GM12878 (cell line): ENCODE measurements at regions not wholly inside any gene's neighbourhood (a gene's known extent, or its start where the extent isn't known, plus 50 kb on each side); places are given as distances from the start of the nearest gene placed in this dataset.

ENCODE experiments used
- ATAC-seq: fragments of 200-7000 bp; cut with Tn5 transposase; 3 replicates; pipeline ENCODE4 v1.9.1; 2020; ENCODE audit warnings: mild to moderate bottlenecking, moderate library complexity
- BruUV-seq: library from RNA; stranded (reverse); fragments of 400-500 nt; replicated peaks from 2 replicates; lab custom pipeline; 2021; lab: Mats Ljungman, UMichigan
- CTCF ChIA-PET: fragments of 300-600 bp; sonication (Branson Sonifier 250); formaldehyde crosslinking; extraction: SDS; loops from one replicate; lab custom pipeline; 2021; ENCODE audit warnings: inconsistent platforms; lab: Yijun Ruan, JAX
- POLR2A ChIA-PET: fragments of 350-600 bp; formaldehyde crosslinking; extraction: SDS; loops from one replicate; lab custom pipeline; 2021; ENCODE audit warnings: inconsistent platforms; lab: Charles Lee
- RAD21 ChIA-PET: fragments of 300-600 bp; sonication (Branson Sonifier 250); formaldehyde crosslinking; loops from one replicate; lab custom pipeline; 2023; ENCODE audit warnings: antibody characterized with exemption; ENCODE audit not compliant: unreplicated experiment; lab: Charles Lee
- SMC1A ChIA-PET: fragments of 300-600 bp; sonication (Branson Sonifier 250); formaldehyde crosslinking; loops from one replicate; lab custom pipeline; 2023; ENCODE audit not compliant: unreplicated experiment, uncharacterized antibody; lab: Charles Lee
- DNase-seq: peaks from one replicate; pipeline ENCODE4 v3.0.0-alpha.2; 2011; ENCODE audit warnings: low read depth, low spot score
- FAIRE-seq: peaks from 3 replicates; lab custom pipeline; 2011; peaks lifted over from hg19 to GRCh38; lab: Jason Lieb, UNC
- H2AFZ ChIP-seq: 2 replicates; pipeline ENCODE4 v1.6.0; 2011; ENCODE audit warnings: low read depth, low read length, control low read depth; ENCODE audit not compliant: control insufficient read depth
- H3K27ac ChIP-seq: 2 replicates; pipeline ENCODE4 v1.5.1; 2011; ENCODE audit warnings: control low read depth; ENCODE audit not compliant: control insufficient read depth, insufficient read depth
- H3K27me3 ChIP-seq, 2 experiments: replicated peaks in 1 of 2; 2 replicates each; pipeline versions ENCODE4 v1.6.0 to v1.6.1; 2011; ENCODE audit warnings: low read length in 1 of 2; ENCODE audit not compliant: control insufficient read depth in 2 of 2, insufficient read depth in 2 of 2
- H3K36me3 ChIP-seq, 2 experiments: 2 replicates each; pipeline ENCODE4 v1.5.1; 2011; ENCODE audit warnings: low read length in 1 of 2; ENCODE audit not compliant: control insufficient read depth in 2 of 2, insufficient read depth in 2 of 2
- H3K4me1 ChIP-seq: 2 replicates; pipeline ENCODE4 v1.6.1; 2011; ENCODE audit warnings: mild to moderate bottlenecking, low read length, moderate library complexity, mixed read lengths; ENCODE audit not compliant: control insufficient read depth, insufficient read depth
- H3K4me2 ChIP-seq: 2 replicates; pipeline ENCODE4 v1.6.0; 2011; ENCODE audit warnings: control low read depth; ENCODE audit not compliant: control insufficient read depth, insufficient read depth
- H3K4me3 ChIP-seq: fragments of 200-600 bp; sonication (generic); 2 replicates; pipeline ENCODE4 v1.5.1; 2016
- H3K79me2 ChIP-seq: 2 replicates; pipeline ENCODE4 v1.6.0; 2011; ENCODE audit warnings: low read length; ENCODE audit not compliant: control insufficient read depth, insufficient read depth
- H3K9ac ChIP-seq: 2 replicates; pipeline ENCODE4 v1.8.0; 2011; ENCODE audit warnings: low read length, control low read depth, mixed read lengths; ENCODE audit not compliant: control insufficient read depth, insufficient read depth
- H3K9me3 ChIP-seq: replicated peaks from 3 replicates; pipeline ENCODE4 v1.5.1; 2011; ENCODE audit warnings: mild to moderate bottlenecking, low read length; ENCODE audit not compliant: control insufficient read depth, insufficient read depth
- H4K20me1 ChIP-seq: 2 replicates; pipeline ENCODE4 v1.6.0; 2011; ENCODE audit not compliant: control insufficient read depth, insufficient read depth
- BACH1 ChIP-seq: fragments of 450-650 bp; IDR thresholded peaks from 2 replicates; pipeline ENCODE4 v1.6.1; 2017; ENCODE audit warnings: mild to moderate bottlenecking, borderline replicate concordance
- CBX3 ChIP-seq: fragments of 200-600 bp; sonication (generic); IDR thresholded peaks from 2 replicates; pipeline ENCODE4 v1.6.1; 2016; ENCODE audit warnings: low read depth, borderline replicate concordance
- E2F8 ChIP-seq: fragments of 450-650 bp; IDR thresholded peaks from 2 replicates; pipeline ENCODE4 v1.6.1; 2018; ENCODE audit warnings: mild to moderate bottlenecking, low read depth, moderate library complexity; ENCODE audit not compliant: partially characterized antibody
- HDGF ChIP-seq: fragments of 450-650 bp; IDR thresholded peaks from 2 replicates; pipeline ENCODE4 v1.6.1; 2016; ENCODE audit warnings: antibody characterized with exemption
- IKZF2 ChIP-seq, 2 experiments: fragments of 450-650 bp; IDR thresholded peaks; 2 replicates each; pipeline ENCODE4 v1.6.1; 2017; ENCODE audit warnings: mild to moderate bottlenecking in 2 of 2, moderate library complexity in 2 of 2
- SMAD1 ChIP-seq: fragments of 450-650 bp; IDR thresholded peaks from 2 replicates; pipeline ENCODE4 v1.6.1; 2018; ENCODE audit warnings: mild to moderate bottlenecking, low read depth; ENCODE audit not compliant: partially characterized antibody
- SMC3 ChIP-seq: IDR thresholded peaks from 2 replicates; pipeline ENCODE4 v1.6.1; 2011; ENCODE audit warnings: low read length, improper control_type of control experiment, borderline replicate concordance
- TARDBP ChIP-seq: IDR thresholded peaks from 2 replicates; pipeline ENCODE4 v1.6.1; 2016; ENCODE audit warnings: borderline replicate concordance
- TBL1XR1 ChIP-seq: IDR thresholded peaks from 2 replicates; pipeline ENCODE4 v1.6.1; 2012; ENCODE audit warnings: low read depth, low read length, improper control_type of control experiment
- TCF7 ChIP-seq: IDR thresholded peaks from 2 replicates; pipeline ENCODE4 v1.6.1; 2014; ENCODE audit warnings: antibody characterized with exemption, borderline replicate concordance
- YBX1 ChIP-seq: fragments of 450-650 bp; IDR thresholded peaks from 2 replicates; pipeline ENCODE4 v1.6.1; 2016; ENCODE audit warnings: antibody characterized with exemption
- YY1 ChIP-seq: IDR thresholded peaks from 2 replicates; pipeline ENCODE4 v1.6.1; 2011; ENCODE audit warnings: low read depth, mild to moderate bottlenecking, low read length
- ZBTB33 ChIP-seq: fragments of 450-650 bp; IDR thresholded peaks from 2 replicates; pipeline ENCODE4 v1.6.1; 2017; ENCODE audit warnings: mild to moderate bottlenecking
- ZBTB40 ChIP-seq: fragments of 450-650 bp; IDR thresholded peaks from 2 replicates; pipeline ENCODE4 v1.6.1; 2016; ENCODE audit warnings: mild to moderate bottlenecking, moderate library complexity, borderline replicate concordance
- ZNF207 ChIP-seq: fragments of 450-650 bp; IDR thresholded peaks from 2 replicates; pipeline ENCODE4 v1.6.1; 2014; ENCODE audit warnings: antibody characterized with exemption, mild to moderate bottlenecking, borderline replicate concordance
- ZSCAN29 ChIP-seq: fragments of 450-650 bp; IDR thresholded peaks from 2 replicates; pipeline ENCODE4 v1.6.1; 2017; ENCODE audit warnings: mild to moderate bottlenecking, moderate library complexity
- ZZZ3 ChIP-seq: IDR thresholded peaks from 2 replicates; pipeline ENCODE4 v1.6.1; 2011; ENCODE audit warnings: low read depth; ENCODE audit not compliant: control insufficient read depth, insufficient read length
- WGBS: methylation state at CpG from one replicate; pipeline ENCODE4 v1.1.6; 2016; ENCODE audit warnings: low lambda C conversion rate; ENCODE audit not compliant: insufficient replicate concordance, insufficient coverage; ENCODE audit errors: missing lambda C conversion rate; 5-methylcytosine and 5-hydroxymethylcytosine counted together
- in situ Hi-C: fragments of 300-500 bp; cut with MboI; formaldehyde crosslinking; loops from 9 replicates; pipeline ENCODE4 v1.14.3; 2018; ENCODE audit warnings: mixed read lengths
- intact Hi-C: fragments of 100-400 bp; cut with micrococcal nuclease; formaldehyde crosslinking; loops from one replicate; pipeline ENCODE4 v1.14.2; 2022; ENCODE audit not compliant: unreplicated experiment

- no peak for TF ChIP-seq ZBTB40
- no peak for TF ChIP-seq YY1
- no peak for TF ChIP-seq TCF7
- TF ChIP-seq ZBTB33, result no peak
- TF ChIP-seq HDGF, result no peak
- no peak for TF ChIP-seq ZSCAN29
- no peak for TF ChIP-seq BACH1
- TF ChIP-seq TARDBP, result no peak
- no peak for TF ChIP-seq SMC3
- TF ChIP-seq IKZF2 (IDR thresholded peaks at IDR 0.05), result no peak
- no peak for TF ChIP-seq YBX1
- no peak for TF ChIP-seq TBL1XR1
- no peak for TF ChIP-seq E2F8
- no peak for TF ChIP-seq ZNF207
- TF ChIP-seq SMAD1, result no peak
- TF ChIP-seq CBX3, result no peak
- no peak for TF ChIP-seq ZZZ3
- 27% methylated on average over 6 of the region's 6 CpGs for WGBS
These were observed 306.0 kb upstream of the RBFOX1 start for GRCh38 chr16:7026639-7027038.

More at GRCh38 chr16:7026639-7027038, 306.0 kb upstream of the RBFOX1 start:
- Histone ChIP-seq H3K27ac (no peak overlapping the region), H3K4me2 (no peak overlapping the region), H3K4me3 (no peak overlapping the region), H4K20me1 (no peaks in the 10 kb centered on the region), H3K79me2 (no peaks in the 10 kb centered on the region), H3K27me3 (no peaks in the 10 kb centered on the region), H3K4me1 (no peaks in the 10 kb centered on the region), H2AFZ (no peak overlapping the region), H3K9ac (no peak overlapping the region), H3K36me3 (no peaks in the 10 kb centered on the region), H3K9me3 (no peaks in the 10 kb centered on the region)
- ChIA-PET CTCF (interaction anchor here (0.7 kb wide), 1 partner anchor 339 kb away, joined by 3 read pairs; no protein-coding TSS in a partner anchor), POLR2A (no interaction called here), RAD21 (no interaction called here), SMC1A (no interaction called here)
- DNase-seq, result no peak
- intact Hi-C loops (loop anchor here (5.0 kb wide), 1 partner anchor 1146 kb away; no protein-coding TSS in a partner anchor), in situ Hi-C loops (no loop called here)
- FAIRE-seq, result no peak
- no TSS peak for BruUV-seq
- ATAC-seq, result no peak
